WERI-Rb-1 (cell line): ENCODE measurements at regions not wholly inside any gene's neighbourhood (a gene's known extent, or its start where the extent isn't known, plus 50 kb on each side); places are given as distances from the start of the nearest gene placed in this dataset.

Experiments used
- DNase-seq: peaks from one replicate; pipeline ENCODE4 v3.0.0-alpha.2; 2020
- H3K27ac ChIP-seq: fragments of 250-450 bp; sonication (Bioruptor Pico); 2 replicates; pipeline ENCODE4 v1.5.1; 2020; ENCODE audit warnings: mild to moderate bottlenecking, moderate library complexity
- H3K27me3 ChIP-seq: fragments of 250-450 bp; sonication (Bioruptor Pico); 2 replicates; pipeline ENCODE4 v1.5.1; 2021; ENCODE audit warnings: mild to moderate bottlenecking, low read depth, moderate library complexity; ENCODE audit not compliant: insufficient read depth, severe bottlenecking
- H3K36me3 ChIP-seq: fragments of 250-450 bp; sonication (Bioruptor Pico); 2 replicates; pipeline ENCODE4 v1.5.1; 2020; ENCODE audit warnings: mild to moderate bottlenecking, moderate library complexity
- H3K4me3 ChIP-seq: 2 replicates; pipeline ENCODE4 v1.5.1; 2011; ENCODE audit warnings: low read depth, mild to moderate bottlenecking, control low read depth, low read length
- H3K9me3 ChIP-seq: fragments of 250-450 bp; sonication (Bioruptor Pico); 2 replicates; pipeline ENCODE4 v1.5.1; 2021; ENCODE audit warnings: mild to moderate bottlenecking, moderate library complexity; ENCODE audit not compliant: severe bottlenecking
- TF ChIP-seq, protein P1 (sequence below): IDR thresholded peaks from 2 replicates; pipeline ENCODE4 v1.5.1; 2011; ENCODE audit warnings: low read depth, mild to moderate bottlenecking, control low read depth, inconsistent platforms, low read length

DNA sequence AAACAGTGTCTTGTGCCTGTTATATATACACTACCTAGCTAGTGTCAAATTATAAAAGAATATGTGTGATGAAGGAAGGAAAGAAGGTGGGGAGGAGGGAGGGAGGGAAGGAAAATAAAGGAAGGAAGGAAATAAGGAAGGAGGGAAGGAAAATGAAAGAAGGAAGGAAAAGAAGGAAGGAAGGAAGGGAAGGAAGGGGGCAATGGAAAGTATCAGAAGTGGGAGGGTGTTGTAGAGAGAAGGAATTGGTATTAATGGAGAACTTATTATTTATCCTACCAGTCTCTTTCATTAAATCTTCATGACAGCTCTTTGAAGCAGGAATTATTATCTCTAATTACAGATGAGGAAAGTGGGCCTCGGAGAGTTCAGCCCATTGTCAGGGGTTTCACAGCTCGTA lies 202.4 kb downstream of the SAMD5 start:
- Histone ChIP-seq H3K36me3 (no peaks in the 10 kb centered on the region), H3K27ac (no peak overlapping the region), H3K4me3 (no peak overlapping the region), H3K9me3 (no peaks in the 10 kb centered on the region), H3K27me3 (no peaks in the 10 kb centered on the region)
- TF ChIP-seq, protein P1, sequence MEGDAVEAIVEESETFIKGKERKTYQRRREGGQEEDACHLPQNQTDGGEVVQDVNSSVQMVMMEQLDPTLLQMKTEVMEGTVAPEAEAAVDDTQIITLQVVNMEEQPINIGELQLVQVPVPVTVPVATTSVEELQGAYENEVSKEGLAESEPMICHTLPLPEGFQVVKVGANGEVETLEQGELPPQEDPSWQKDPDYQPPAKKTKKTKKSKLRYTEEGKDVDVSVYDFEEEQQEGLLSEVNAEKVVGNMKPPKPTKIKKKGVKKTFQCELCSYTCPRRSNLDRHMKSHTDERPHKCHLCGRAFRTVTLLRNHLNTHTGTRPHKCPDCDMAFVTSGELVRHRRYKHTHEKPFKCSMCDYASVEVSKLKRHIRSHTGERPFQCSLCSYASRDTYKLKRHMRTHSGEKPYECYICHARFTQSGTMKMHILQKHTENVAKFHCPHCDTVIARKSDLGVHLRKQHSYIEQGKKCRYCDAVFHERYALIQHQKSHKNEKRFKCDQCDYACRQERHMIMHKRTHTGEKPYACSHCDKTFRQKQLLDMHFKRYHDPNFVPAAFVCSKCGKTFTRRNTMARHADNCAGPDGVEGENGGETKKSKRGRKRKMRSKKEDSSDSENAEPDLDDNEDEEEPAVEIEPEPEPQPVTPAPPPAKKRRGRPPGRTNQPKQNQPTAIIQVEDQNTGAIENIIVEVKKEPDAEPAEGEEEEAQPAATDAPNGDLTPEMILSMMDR, result no peak
- DNase-seq, result no peak

DNA sequence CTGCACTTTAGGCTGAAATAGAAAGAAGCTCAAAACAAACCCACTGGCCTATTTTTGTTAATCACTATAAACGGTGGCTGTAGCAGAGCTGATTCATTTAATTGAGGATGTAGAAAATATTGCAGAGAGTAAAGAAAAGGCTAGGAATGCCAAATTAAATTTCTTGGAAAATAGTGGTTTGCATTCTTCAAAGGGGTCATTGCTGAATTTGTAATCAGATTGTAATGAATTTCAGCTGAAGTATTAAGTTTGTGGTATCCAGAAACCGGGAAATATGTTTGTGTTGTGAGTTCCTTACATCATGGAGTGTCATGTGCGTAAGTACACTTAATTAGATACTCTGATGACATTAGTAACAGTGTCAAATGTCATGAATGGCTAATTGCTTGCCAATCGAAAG lies 203.0 kb downstream of the SAMD5 start:
- Histone ChIP-seq H3K27ac (no peak overlapping the region), H3K27me3 (no peaks in the 10 kb centered on the region), H3K36me3 (no peaks in the 10 kb centered on the region), H3K9me3 (no peaks in the 10 kb centered on the region), H3K4me3 (no peak overlapping the region)
- TF ChIP-seq, protein P1, result no peak
- DNase-seq, result no peak

GRCh38 chr6:147712841-147713240 lies 204.4 kb downstream of the SAMD5 start:
- H3K27ac ChIP-seq, result no peak overlapping the region
- no peaks in the 10 kb centered on the region for H3K36me3 ChIP-seq
- H3K9me3 ChIP-seq, result no peaks in the 10 kb centered on the region
- no peaks in the 10 kb centered on the region for H3K27me3 ChIP-seq
- DNase-seq, result no peak
- no peak overlapping the region for H3K4me3 ChIP-seq
- TF ChIP-seq, protein P1, result no peak

- Histone ChIP-seq H3K27ac (no peak overlapping the region), H3K9me3 (no peaks in the 10 kb centered on the region), H3K36me3 (no peaks in the 10 kb centered on the region), H3K27me3 (no peaks in the 10 kb centered on the region), H3K4me3 (no peak overlapping the region)
- TF ChIP-seq, protein P1, result no peak
- no peak for DNase-seq
Observed at GRCh38 chr6:147715035-147715434, 206.5 kb downstream of the SAMD5 start.

DNA sequence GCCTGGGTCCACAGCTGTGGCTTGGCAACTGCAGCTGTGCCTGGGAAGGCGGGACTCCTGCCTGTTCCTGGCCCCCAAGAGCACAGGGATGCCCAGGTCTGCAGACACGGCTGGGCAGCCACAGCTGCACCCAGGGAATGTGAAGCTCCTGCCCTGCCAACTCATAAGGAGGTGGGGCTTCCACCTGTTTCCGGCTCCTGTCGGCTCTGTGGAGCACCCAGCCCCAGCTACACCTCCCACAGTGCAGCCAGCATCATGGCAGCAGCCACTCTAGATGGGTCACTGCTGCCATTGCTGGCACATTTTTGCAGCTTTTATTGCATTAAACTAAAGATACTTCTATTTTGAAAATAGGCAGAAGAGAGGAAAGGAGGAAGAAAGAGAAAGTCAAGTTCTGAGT lies 207.9 kb downstream of the SAMD5 start:
- DNase-seq, result no peak
- no peak overlapping the region for H3K27ac ChIP-seq
- no peaks in the 10 kb centered on the region for H3K27me3 ChIP-seq
- no peak overlapping the region for H3K4me3 ChIP-seq
- H3K36me3 ChIP-seq, result no peaks in the 10 kb centered on the region
- no peaks in the 10 kb centered on the region for H3K9me3 ChIP-seq
- TF ChIP-seq, protein P1, result no peak

GRCh38 chr6:147717991-147718390 lies 209.5 kb downstream of the SAMD5 start:
- no peak for DNase-seq
- no peaks in the 10 kb centered on the region for H3K9me3 ChIP-seq
- H3K27me3 ChIP-seq, result no peaks in the 10 kb centered on the region
- no peaks in the 10 kb centered on the region for H3K36me3 ChIP-seq
- H3K4me3 ChIP-seq, result no peak overlapping the region
- H3K27ac ChIP-seq, result no peak overlapping the region
- TF ChIP-seq, protein P1, result no peak
